CD4-positive, CD25-positive, alpha-beta regulatory T cell (primary cell): ENCODE measurements at regions not wholly inside any gene's neighbourhood (a gene's known extent, or its start where the extent isn't known, plus 50 kb on each side); places are given as distances from the start of the nearest gene placed in this dataset.

ENCODE experiments used
- ATAC-seq, 2 donors: fragments of 150-1000 bp; cut with Tn5 transposase; one replicate each; pipeline ENCODE4 v1.10.0; 2021; ENCODE audit warnings: low read depth in 2 of 2, moderate number of reproducible peaks in 2 of 2, moderate library complexity in 1 of 2
- DNase-seq, 3 donors: peaks; one replicate each; pipeline versions ENCODE4 v3.0.0 to v3.0.0-alpha.2; 2012 to 2022; ENCODE audit warnings: mixed read lengths in 1 of 3
- H3K27ac ChIP-seq: one replicate; pipeline ENCODE4 v1.7.0; 2013; ENCODE audit warnings: mild to moderate bottlenecking, low read length; ENCODE audit not compliant: insufficient read depth, poor library complexity, severe bottlenecking
- H3K27me3 ChIP-seq: one replicate; pipeline ENCODE4 v1.7.0; 2013; ENCODE audit warnings: low read length; ENCODE audit not compliant: control insufficient read depth, insufficient read depth
- H3K36me3 ChIP-seq: one replicate; pipeline ENCODE4 v1.7.0; 2013; ENCODE audit warnings: mild to moderate bottlenecking, low read length, moderate library complexity; ENCODE audit not compliant: control insufficient read depth, insufficient read depth
- H3K4me1 ChIP-seq: 2 replicates; pipeline ENCODE4 v1.7.0; 2013; ENCODE audit warnings: mild to moderate bottlenecking, low read length; ENCODE audit not compliant: insufficient read depth, control insufficient read depth, poor library complexity, severe bottlenecking
- H3K4me3 ChIP-seq: one replicate; pipeline ENCODE4 v1.7.0; 2013; ENCODE audit warnings: low read depth, mild to moderate bottlenecking, low read length, moderate library complexity
- H3K9me3 ChIP-seq, 2 experiments: 1 replicate in 1 of 2; 2 replicates in 1 of 2; pipeline ENCODE4 v1.7.0; 2013; ENCODE audit warnings: low read length in 2 of 2, mild to moderate bottlenecking in 1 of 2, moderate library complexity in 1 of 2; ENCODE audit not compliant: control insufficient read depth in 2 of 2
- H3K27ac Mint-ChIP-seq, 3 donors: one replicate each; pipeline ENCODE4 v1.8.0; 2020 to 2022; ENCODE audit warnings: mild to moderate bottlenecking in 3 of 3, mixed read lengths in 3 of 3, moderate library complexity in 2 of 3
- H3K27me3 Mint-ChIP-seq: one replicate; pipeline ENCODE4 v1.8.0; 2022; ENCODE audit warnings: mild to moderate bottlenecking, mixed read lengths
- H3K36me3 Mint-ChIP-seq: one replicate; pipeline ENCODE4 v1.8.0; 2020; ENCODE audit warnings: mixed read lengths
- H3K4me1 Mint-ChIP-seq, 4 donors: one replicate each; pipeline ENCODE4 v1.8.0; 2020 to 2022; ENCODE audit warnings: mixed read lengths in 4 of 4, mild to moderate bottlenecking in 1 of 4
- H3K4me3 Mint-ChIP-seq, 4 donors: one replicate each; pipeline ENCODE4 v1.8.0; 2020 to 2022; ENCODE audit warnings: mild to moderate bottlenecking in 4 of 4, mixed read lengths in 4 of 4, moderate library complexity in 3 of 4
- H3K9me3 Mint-ChIP-seq, 7 donors: one replicate each; pipeline ENCODE4 v1.8.0; 2020 to 2022; ENCODE audit warnings: mixed read lengths in 7 of 7, mild to moderate bottlenecking in 3 of 7, moderate library complexity in 2 of 7

- no peaks in the 10 kb centered on the region for H3K36me3 Mint-ChIP-seq
- no peak overlapping the region for H3K4me3 Mint-ChIP-seq
- no peak for ATAC-seq
- H3K27ac Mint-ChIP-seq: no peak overlapping the region
- DNase-seq: no peak
- Histone ChIP-seq H3K36me3 (no peaks in the 10 kb centered on the region), H3K4me3 (no peak overlapping the region), H3K4me1 (no peaks in the 10 kb centered on the region), H3K9me3 (no peaks in the 10 kb centered on the region), H3K27me3 (no peaks in the 10 kb centered on the region), H3K27ac (no peak overlapping the region)
- peaks cover 4% of the 10 kb centered on the region for H3K27me3 Mint-ChIP-seq
- H3K4me1 Mint-ChIP-seq: no peaks in the 10 kb centered on the region
- peaks cover 0 to 4% (median 0%) of the 10 kb centered on the region in 7 donors for H3K9me3 Mint-ChIP-seq
Observed at GRCh38 chr15:29935296-29936004, 113.2 kb upstream of the TJP1 start.

- DNase-seq: no peak
- Histone ChIP-seq H3K4me3 (no peak overlapping the region), H3K36me3 (no peaks in the 10 kb centered on the region), H3K27me3 (no peaks in the 10 kb centered on the region), H3K27ac (no peak overlapping the region), H3K9me3 (no peaks in the 10 kb centered on the region), H3K4me1 (no peaks in the 10 kb centered on the region)
- Mint-ChIP-seq H3K36me3 (no peaks in the 10 kb centered on the region), H3K4me1 (no peaks in the 10 kb centered on the region), H3K4me3 (no peak overlapping the region), H3K27ac (no peak overlapping the region), H3K27me3 (peaks cover 4% of the 10 kb centered on the region), H3K9me3 (peaks cover 0 to 3% (median 0%) of the 10 kb centered on the region in 7 donors)
- no peak for ATAC-seq
Observed at GRCh38 chr15:29934251-29934650, 112.0 kb upstream of the TJP1 start.

- H3K4me1 Mint-ChIP-seq: no peaks in the 10 kb centered on the region
- DNase-seq: no peak
- Histone ChIP-seq H3K4me3 (no peak overlapping the region), H3K9me3 (no peaks in the 10 kb centered on the region), H3K36me3 (no peaks in the 10 kb centered on the region), H3K27me3 (no peaks in the 10 kb centered on the region), H3K27ac (no peak overlapping the region), H3K4me1 (no peaks in the 10 kb centered on the region)
- H3K27ac Mint-ChIP-seq: no peak overlapping the region
- peaks cover 0 to 1% (median 0%) of the 10 kb centered on the region in 7 donors for H3K9me3 Mint-ChIP-seq
- ATAC-seq: no peak
- peaks cover 4% of the 10 kb centered on the region for H3K27me3 Mint-ChIP-seq
- no peaks in the 10 kb centered on the region for H3K36me3 Mint-ChIP-seq
- H3K4me3 Mint-ChIP-seq: no peak overlapping the region
Observed at GRCh38 chr15:29933042-29933803, 111.0 kb upstream of the TJP1 start.

GRCh38 chr15:29926083-29926388 lies 103.8 kb upstream of the TJP1 start:
- Mint-ChIP-seq H3K36me3 (no peaks in the 10 kb centered on the region), H3K27ac (no peak overlapping the region), H3K4me3 (no peak overlapping the region), H3K4me1 (no peaks in the 10 kb centered on the region), H3K27me3 (peaks cover 32% of the 10 kb centered on the region), H3K9me3 (no peaks in the 10 kb centered on the region)
- ATAC-seq (no peak), DNase-seq (no peak)
- Histone ChIP-seq H3K4me3 (no peak overlapping the region), H3K4me1 (no peaks in the 10 kb centered on the region), H3K27me3 (peaks cover 4% of the 10 kb centered on the region), H3K36me3 (no peaks in the 10 kb centered on the region), H3K27ac (no peak overlapping the region), H3K9me3 (no peaks in the 10 kb centered on the region)

- no peak overlapping the region for H3K27ac Mint-ChIP-seq
- DNase-seq: peak in 1 of 3 donors; percentile 5
- H3K4me3 ChIP-seq: no peak overlapping the region
- no peaks in the 10 kb centered on the region for H3K4me1 ChIP-seq
- H3K27me3 ChIP-seq: peaks cover 4% of the 10 kb centered on the region
- ATAC-seq: no peak
- no peaks in the 10 kb centered on the region for H3K4me1 Mint-ChIP-seq
- H3K27ac ChIP-seq: no peak overlapping the region
- no peaks in the 10 kb centered on the region for H3K36me3 Mint-ChIP-seq
- no peaks in the 10 kb centered on the region for H3K9me3 Mint-ChIP-seq
- H3K4me3 Mint-ChIP-seq: no peak overlapping the region
- no peaks in the 10 kb centered on the region for H3K36me3 ChIP-seq
- peaks cover 35% of the 10 kb centered on the region for H3K27me3 Mint-ChIP-seq
- H3K9me3 ChIP-seq: no peaks in the 10 kb centered on the region
Observed at GRCh38 chr15:29925227-29926082, 103.2 kb upstream of the TJP1 start.

- ATAC-seq (no peak), DNase-seq (no peak)
- Histone ChIP-seq H3K27ac (no peak overlapping the region), H3K36me3 (no peaks in the 10 kb centered on the region), H3K4me3 (no peak overlapping the region), H3K9me3 (no peaks in the 10 kb centered on the region), H3K4me1 (no peaks in the 10 kb centered on the region), H3K27me3 (peaks cover 4% of the 10 kb centered on the region)
- Mint-ChIP-seq H3K4me1 (no peaks in the 10 kb centered on the region), H3K4me3 (no peak overlapping the region), H3K27ac (no peak overlapping the region), H3K36me3 (no peaks in the 10 kb centered on the region), H3K27me3 (peaks cover 35% of the 10 kb centered on the region), H3K9me3 (no peaks in the 10 kb centered on the region)
Observed at GRCh38 chr15:29924750-29925149, 102.5 kb upstream of the TJP1 start.

GRCh38 chr15:29922191-29922590 lies 99.9 kb upstream of the TJP1 start:
- Histone ChIP-seq H3K9me3 (no peaks in the 10 kb centered on the region), H3K4me1 (no peaks in the 10 kb centered on the region), H3K36me3 (no peaks in the 10 kb centered on the region), H3K27ac (no peak overlapping the region), H3K4me3 (no peak overlapping the region), H3K27me3 (peaks cover 7% of the 10 kb centered on the region)
- H3K9me3 Mint-ChIP-seq: peaks cover 0 to 2% (median 0%) of the 10 kb centered on the region in 7 donors
- DNase-seq (no peak), ATAC-seq (no peak)
- H3K4me1 Mint-ChIP-seq: no peaks in the 10 kb centered on the region
- peaks cover 41% of the 10 kb centered on the region for H3K27me3 Mint-ChIP-seq
- H3K4me3 Mint-ChIP-seq: no peak overlapping the region
- H3K27ac Mint-ChIP-seq: no peak overlapping the region
- H3K36me3 Mint-ChIP-seq: no peaks in the 10 kb centered on the region
